ENCODE measurements at regions not wholly inside any gene's neighbourhood (a gene's known extent, or its start where the extent isn't known, plus 50 kb on each side); places are given as distances from the start of the nearest gene placed in this dataset.

- TF ChIP-seq, protein P1, sequence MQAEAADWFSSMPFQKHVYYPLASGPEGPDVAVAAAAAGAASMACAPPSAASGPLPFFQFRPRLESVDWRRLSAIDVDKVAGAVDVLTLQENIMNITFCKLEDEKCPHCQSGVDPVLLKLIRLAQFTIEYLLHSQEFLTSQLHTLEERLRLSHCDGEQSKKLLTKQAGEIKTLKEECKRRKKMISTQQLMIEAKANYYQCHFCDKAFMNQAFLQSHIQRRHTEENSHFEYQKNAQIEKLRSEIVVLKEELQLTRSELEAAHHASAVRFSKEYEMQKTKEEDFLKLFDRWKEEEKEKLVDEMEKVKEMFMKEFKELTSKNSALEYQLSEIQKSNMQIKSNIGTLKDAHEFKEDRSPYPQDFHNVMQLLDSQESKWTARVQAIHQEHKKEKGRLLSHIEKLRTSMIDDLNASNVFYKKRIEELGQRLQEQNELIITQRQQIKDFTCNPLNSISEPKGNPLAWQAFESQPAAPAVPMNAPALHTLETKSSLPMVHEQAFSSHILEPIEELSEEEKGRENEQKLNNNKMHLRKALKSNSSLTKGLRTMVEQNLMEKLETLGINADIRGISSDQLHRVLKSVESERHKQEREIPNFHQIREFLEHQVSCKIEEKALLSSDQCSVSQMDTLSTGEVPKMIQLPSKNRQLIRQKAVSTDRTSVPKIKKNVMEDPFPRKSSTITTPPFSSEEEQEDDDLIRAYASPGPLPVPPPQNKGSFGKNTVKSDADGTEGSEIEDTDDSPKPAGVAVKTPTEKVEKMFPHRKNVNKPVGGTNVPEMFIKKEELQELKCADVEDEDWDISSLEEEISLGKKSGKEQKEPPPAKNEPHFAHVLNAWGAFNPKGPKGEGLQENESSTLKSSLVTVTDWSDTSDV (CRISPR knock-in tag; IDR thresholded peaks at IDR 0.05): no peak
- TF ChIP-seq, protein P2, sequence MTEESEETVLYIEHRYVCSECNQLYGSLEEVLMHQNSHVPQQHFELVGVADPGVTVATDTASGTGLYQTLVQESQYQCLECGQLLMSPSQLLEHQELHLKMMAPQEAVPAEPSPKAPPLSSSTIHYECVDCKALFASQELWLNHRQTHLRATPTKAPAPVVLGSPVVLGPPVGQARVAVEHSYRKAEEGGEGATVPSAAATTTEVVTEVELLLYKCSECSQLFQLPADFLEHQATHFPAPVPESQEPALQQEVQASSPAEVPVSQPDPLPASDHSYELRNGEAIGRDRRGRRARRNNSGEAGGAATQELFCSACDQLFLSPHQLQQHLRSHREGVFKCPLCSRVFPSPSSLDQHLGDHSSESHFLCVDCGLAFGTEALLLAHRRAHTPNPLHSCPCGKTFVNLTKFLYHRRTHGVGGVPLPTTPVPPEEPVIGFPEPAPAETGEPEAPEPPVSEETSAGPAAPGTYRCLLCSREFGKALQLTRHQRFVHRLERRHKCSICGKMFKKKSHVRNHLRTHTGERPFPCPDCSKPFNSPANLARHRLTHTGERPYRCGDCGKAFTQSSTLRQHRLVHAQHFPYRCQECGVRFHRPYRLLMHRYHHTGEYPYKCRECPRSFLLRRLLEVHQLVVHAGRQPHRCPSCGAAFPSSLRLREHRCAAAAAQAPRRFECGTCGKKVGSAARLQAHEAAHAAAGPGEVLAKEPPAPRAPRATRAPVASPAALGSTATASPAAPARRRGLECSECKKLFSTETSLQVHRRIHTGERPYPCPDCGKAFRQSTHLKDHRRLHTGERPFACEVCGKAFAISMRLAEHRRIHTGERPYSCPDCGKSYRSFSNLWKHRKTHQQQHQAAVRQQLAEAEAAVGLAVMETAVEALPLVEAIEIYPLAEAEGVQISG (CRISPR knock-in tag; IDR thresholded peaks at IDR 0.05): peak; percentile 97
- TF ChIP-seq GABPA (IDR thresholded peaks at IDR 0.05; ENCODE audit: low read depth, low read length) (no peak), GABPA (CRISPR knock-in tag; IDR thresholded peaks at IDR 0.05; ENCODE audit: low read depth) (peak; percentile 17; the same call in 1 of the 2 replicates)
These were observed 111.9 kb upstream of the C21orf91 start (continued) for GRCh38 chr21:17931080-17931479.

GRCh38 chr21:17930093-17930492 lies 110.9 kb upstream of the C21orf91 start:
- ChIA-PET CTCF (ENCODE audit: low intra/inter-chr PET ratio, low total read pairs) (no interaction called here), POLR2A (no interaction called here)
- ATAC-seq: no peak
- no peaks in the 10 kb centered on the region for H3K36me3 ChIP-seq (replicated peaks in 1 of 2; ENCODE audit: control insufficient read depth in 1 of 2, insufficient read depth in 2 of 2, low read length in 2 of 2)
- H3K4me3 ChIP-seq (replicated peaks in 1 of 3; ENCODE audit: insufficient read depth in 1 of 3, low read depth in 2 of 3, low read length in 3 of 3): no peak overlapping the region
- no peak overlapping the region for H3K4me2 ChIP-seq (ENCODE audit: low read depth, low read length)
- H3K27ac ChIP-seq (ENCODE audit: extremely low read length, insufficient read depth, low read length): no peak overlapping the region
- no TSS peak for BruUV-seq (replicated peaks)
- in situ Hi-C loops (cut with HindIII; ENCODE audit: extremely low pct_ligation_motif_present, low pct_unique_long_range_greater_than_20kb) (no loop called here), intact Hi-C loops (cut with micrococcal nuclease; ENCODE audit: unreplicated experiment) (no loop called here)
- WGBS (ENCODE audit: low lambda C conversion rate): no CpG with 5 or more reads among the region's 1 CpG
- no peaks in the 10 kb centered on the region for H3K4me1 ChIP-seq (ENCODE audit: insufficient read depth, low read length)
- H3K27me3 ChIP-seq (ENCODE audit: control insufficient read depth in 1 of 2, insufficient read depth in 2 of 2, low read length in 2 of 2): no peaks in the 10 kb centered on the region
- no peak overlapping the region for H3K9ac ChIP-seq (ENCODE audit: insufficient read depth, low read depth, low read length)
- no peak for DNase-seq (ENCODE audit: low spot score)
- no peak for FAIRE-seq
- H2AFZ ChIP-seq (ENCODE audit: low read length): no peak overlapping the region
- H3K79me2 ChIP-seq (ENCODE audit: insufficient read depth, low read length): no peaks in the 10 kb centered on the region
- H3K9me3 ChIP-seq (ENCODE audit: low read length): no peaks in the 10 kb centered on the region
- no peaks in the 10 kb centered on the region for H4K20me1 ChIP-seq (ENCODE audit: insufficient read depth, low read length)
- TF ChIP-seq HHEX (CRISPR knock-in tag; IDR thresholded peaks at IDR 0.05) (no peak), MTERF4 (CRISPR knock-in tag; IDR thresholded peaks at IDR 0.05) (no peak), TMF1 (CRISPR knock-in tag; IDR thresholded peaks at IDR 0.05; ENCODE audit: low read depth) (no peak), TCF7 (IDR thresholded peaks at IDR 0.05; ENCODE audit: low read depth) (no peak), ZMYM2 (CRISPR knock-in tag; IDR thresholded peaks at IDR 0.05) (no peak)
- TF ChIP-seq, protein P3, sequence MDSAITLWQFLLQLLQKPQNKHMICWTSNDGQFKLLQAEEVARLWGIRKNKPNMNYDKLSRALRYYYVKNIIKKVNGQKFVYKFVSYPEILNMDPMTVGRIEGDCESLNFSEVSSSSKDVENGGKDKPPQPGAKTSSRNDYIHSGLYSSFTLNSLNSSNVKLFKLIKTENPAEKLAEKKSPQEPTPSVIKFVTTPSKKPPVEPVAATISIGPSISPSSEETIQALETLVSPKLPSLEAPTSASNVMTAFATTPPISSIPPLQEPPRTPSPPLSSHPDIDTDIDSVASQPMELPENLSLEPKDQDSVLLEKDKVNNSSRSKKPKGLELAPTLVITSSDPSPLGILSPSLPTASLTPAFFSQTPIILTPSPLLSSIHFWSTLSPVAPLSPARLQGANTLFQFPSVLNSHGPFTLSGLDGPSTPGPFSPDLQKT (CRISPR knock-in tag; IDR thresholded peaks at IDR 0.05; ENCODE audit: borderline replicate concordance): no peak
- TF ChIP-seq, protein P4, sequence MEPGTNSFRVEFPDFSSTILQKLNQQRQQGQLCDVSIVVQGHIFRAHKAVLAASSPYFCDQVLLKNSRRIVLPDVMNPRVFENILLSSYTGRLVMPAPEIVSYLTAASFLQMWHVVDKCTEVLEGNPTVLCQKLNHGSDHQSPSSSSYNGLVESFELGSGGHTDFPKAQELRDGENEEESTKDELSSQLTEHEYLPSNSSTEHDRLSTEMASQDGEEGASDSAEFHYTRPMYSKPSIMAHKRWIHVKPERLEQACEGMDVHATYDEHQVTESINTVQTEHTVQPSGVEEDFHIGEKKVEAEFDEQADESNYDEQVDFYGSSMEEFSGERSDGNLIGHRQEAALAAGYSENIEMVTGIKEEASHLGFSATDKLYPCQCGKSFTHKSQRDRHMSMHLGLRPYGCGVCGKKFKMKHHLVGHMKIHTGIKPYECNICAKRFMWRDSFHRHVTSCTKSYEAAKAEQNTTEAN (CRISPR knock-in tag; conservative IDR thresholded peaks at IDR 0.05): no peak

All from HepG2 (cell line).